SK-N-SH (cell line): ENCODE measurements at regions not wholly inside any gene's neighbourhood (a gene's known extent, or its start where the extent isn't known, plus 50 kb on each side); places are given as distances from the start of the nearest gene placed in this dataset.

Experiments used
- CTCF ChIA-PET: fragments of 300-600, 350-600 bp; formaldehyde crosslinking; extraction: SDS; loops from one replicate; lab custom pipeline; 2021; lab: Yijun Ruan, JAX
- POLR2A ChIA-PET: fragments of 350-600 bp; sonication (Branson Sonifier 250); formaldehyde crosslinking; extraction: SDS; loops from one replicate; lab custom pipeline; 2020; ENCODE audit warnings: antibody characterized with exemption, inconsistent platforms; lab: Yijun Ruan, JAX
- DNase-seq: peaks from one replicate; pipeline ENCODE4 v3.0.0; 2012
- H2AFZ ChIP-seq: fragments of 200-600 bp; sonication (generic); 2 replicates; pipeline ENCODE4 v1.8.1; 2016; ENCODE audit warnings: antibody characterized with exemption, mild to moderate bottlenecking, low read depth
- H3F3A ChIP-seq: fragments of 200-600 bp; sonication (generic); replicated peaks from 2 replicates; pipeline ENCODE3; 2016; ENCODE audit warnings: antibody characterized with exemption, mild to moderate bottlenecking; ENCODE audit not compliant: insufficient read depth
- H3K27ac ChIP-seq, 2 experiments: fragments of 200-500 bp in 1 of 2; fragments of 200-600 bp in 1 of 2; sonication (Bioruptor generic) in 1 of 2; sonication (generic), shearing (Covaris generic) in 1 of 2; 2 replicates each; pipeline versions ENCODE4 v1.5.1 to v1.6.1; 2014 to 2016; ENCODE audit warnings: low read depth in 2 of 2, inconsistent platforms in 1 of 2, low read length in 1 of 2, mild to moderate bottlenecking in 1 of 2, mixed read lengths in 1 of 2
- H3K27me3 ChIP-seq: fragments of 200-600 bp; sonication (generic), shearing (Covaris generic); 2 replicates; pipeline ENCODE4 v1.6.1; 2016; ENCODE audit warnings: mixed run types; ENCODE audit not compliant: insufficient read depth
- H3K36me3 ChIP-seq, 2 experiments: fragments of 200-500 bp in 1 of 2; fragments of 200-600 bp in 1 of 2; sonication (Bioruptor generic) in 1 of 2; sonication (generic) in 1 of 2; replicated peaks in 1 of 2; 2 replicates each; pipeline versions ENCODE3 to v1.5.1; 2014 to 2016; ENCODE audit warnings: low read length in 1 of 2, mild to moderate bottlenecking in 1 of 2; ENCODE audit not compliant: insufficient read depth in 2 of 2, control insufficient read depth in 1 of 2
- H3K4me1 ChIP-seq, 2 experiments: fragments of 200-500 bp in 1 of 2; fragments of 200-600 bp in 1 of 2; sonication (Bioruptor generic) in 1 of 2; sonication (generic), shearing (Covaris generic) in 1 of 2; 2 replicates each; pipeline versions ENCODE4 v1.5.1 to v1.6.1; 2014 to 2016; ENCODE audit warnings: low read depth in 1 of 2, low read length in 1 of 2, mixed run types in 1 of 2; ENCODE audit not compliant: insufficient read depth in 2 of 2, control insufficient read depth in 1 of 2
- H3K4me2 ChIP-seq: fragments of 200-600 bp; sonication (generic), shearing (Covaris generic); 2 replicates; pipeline ENCODE4 v1.6.1; 2017; ENCODE audit warnings: mixed run types
- H3K4me3 ChIP-seq, 2 experiments: fragments of 200-500 bp in 1 of 2; fragments of 200-600 bp in 1 of 2; sonication (Bioruptor generic) in 1 of 2; sonication (generic), shearing (Covaris generic) in 1 of 2; 2 replicates each; pipeline versions ENCODE4 v1.5.1 to v1.8.1; 2014 to 2016; ENCODE audit warnings: low read depth in 2 of 2, inconsistent platforms in 1 of 2, low read length in 1 of 2, mild to moderate bottlenecking in 1 of 2, mixed read lengths in 1 of 2, moderate library complexity in 1 of 2
- H3K79me2 ChIP-seq: fragments of 200-600 bp; sonication (generic); 2 replicates; pipeline ENCODE4 v1.8.1; 2017; ENCODE audit warnings: mild to moderate bottlenecking; ENCODE audit not compliant: insufficient read depth
- H3K9ac ChIP-seq: fragments of 200-600 bp; sonication (generic); 2 replicates; pipeline ENCODE4 v1.6.1; 2017; ENCODE audit warnings: mixed run types
- H3K9me2 ChIP-seq: fragments of 200-600 bp; sonication (generic); 2 replicates; pipeline ENCODE4 v1.6.1; 2017; ENCODE audit warnings: mixed run types
- H3K9me3 ChIP-seq: fragments of 200-600 bp; sonication (generic); 2 replicates; pipeline ENCODE4 v1.6.1; 2017; ENCODE audit warnings: mixed run types, mild to moderate bottlenecking, moderate library complexity
- H4K20me1 ChIP-seq: fragments of 200-600 bp; sonication (generic); 2 replicates; pipeline ENCODE4 v1.6.1; 2017; ENCODE audit warnings: mild to moderate bottlenecking, mixed run types; ENCODE audit not compliant: insufficient read depth
- FOXM1 ChIP-seq: IDR thresholded peaks from 2 replicates; pipeline ENCODE4 v1.4.0; 2012; ENCODE audit warnings: low read depth, mild to moderate bottlenecking
- GABPA ChIP-seq: IDR thresholded peaks from 2 replicates; pipeline ENCODE4 v1.4.0; 2012; ENCODE audit warnings: low read depth, mild to moderate bottlenecking
- POLR2AphosphoS5 ChIP-seq: IDR thresholded peaks from 2 replicates; pipeline ENCODE4 v1.6.1; 2012; ENCODE audit warnings: low read depth, low read length
- RFX5 ChIP-seq: IDR thresholded peaks from 2 replicates; pipeline ENCODE4 v1.6.1; 2012; ENCODE audit warnings: mild to moderate bottlenecking, improper control_type of control experiment, low read length
- YY1 ChIP-seq: IDR thresholded peaks from 2 replicates; pipeline ENCODE4 v1.4.0; 2012; ENCODE audit warnings: low read depth, mild to moderate bottlenecking
- WGBS: methylation state at CpG from one replicate; pipeline ENCODE4 v1.1.6; 2017; ENCODE audit warnings: low lambda C conversion rate; 5-methylcytosine and 5-hydroxymethylcytosine counted together
- TF ChIP-seq, protein P1 (sequence below): IDR thresholded peaks from 2 replicates; pipeline ENCODE4 v1.4.0; 2012; ENCODE audit warnings: low read depth, borderline replicate concordance
- TF ChIP-seq, protein P2 (sequence below): fragments of 150-350 bp; IDR thresholded peaks from 2 replicates; pipeline ENCODE4 v1.6.1; 2017; ENCODE audit warnings: antibody characterized with exemption, low read length, low read depth, borderline replicate concordance
- TF ChIP-seq, protein P3 (sequence below): IDR thresholded peaks from 2 replicates; pipeline ENCODE4 v1.4.0; 2012; ENCODE audit warnings: low read depth

DNA sequence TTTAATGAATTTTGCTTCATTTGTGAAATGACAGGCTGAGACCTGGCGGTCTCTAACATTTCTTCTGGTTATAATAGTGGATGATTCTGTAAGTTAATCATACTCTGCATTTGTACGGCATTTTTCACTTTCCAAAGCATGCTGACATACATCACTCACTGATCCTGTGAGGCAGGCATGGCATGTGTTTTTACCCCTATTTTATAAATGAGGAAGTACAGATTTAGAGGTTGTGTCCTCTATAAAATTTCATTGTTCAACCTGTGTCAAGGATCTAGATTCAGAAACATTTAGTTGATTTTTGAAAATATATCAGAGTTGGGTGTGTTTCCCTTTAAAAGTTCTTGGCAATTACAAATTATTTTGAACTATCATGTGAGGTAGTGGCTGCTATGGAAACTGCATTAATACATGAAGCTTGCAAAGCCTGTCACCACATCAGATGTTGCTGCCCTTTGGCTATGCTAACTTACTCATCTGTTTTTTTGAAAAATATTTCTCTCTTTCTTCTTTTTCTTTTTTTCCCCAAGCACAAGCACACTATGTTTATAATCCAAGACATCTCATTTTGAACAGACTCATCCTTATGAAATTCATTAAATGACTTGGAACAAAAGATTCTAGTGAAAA is 172.7 kb downstream of the GNAI1 start:
- POLR2A ChIA-PET, result no interaction called here
- WGBS, result 84% methylated on average over 2 of the region's 2 CpGs
- H3K4me3 ChIP-seq, result no peak overlapping the region
- CTCF ChIA-PET, result interaction anchor here (1.3 kb wide), 1 partner anchor 121 kb away, joined by 3 read pairs; no protein-coding TSS in a partner anchor
- H4K20me1 ChIP-seq, result no peaks in the 10 kb centered on the region
- no peaks in the 10 kb centered on the region for H3K36me3 ChIP-seq
- no peaks in the 10 kb centered on the region for H3K9me2 ChIP-seq
- H3K9ac ChIP-seq, result no peak overlapping the region
- peak; percentile 15 for DNase-seq
- no peaks in the 10 kb centered on the region for H3K27me3 ChIP-seq
- peak overlapping the region in 1 of 2 experiments; percentile 55; a peak in 2 of 4 replicates for H3K27ac ChIP-seq
- TF ChIP-seq GABPA (no peak), RFX5 (peak; percentile 62; the same call in 1 of the 2 replicates)
- TF ChIP-seq, protein P1, sequence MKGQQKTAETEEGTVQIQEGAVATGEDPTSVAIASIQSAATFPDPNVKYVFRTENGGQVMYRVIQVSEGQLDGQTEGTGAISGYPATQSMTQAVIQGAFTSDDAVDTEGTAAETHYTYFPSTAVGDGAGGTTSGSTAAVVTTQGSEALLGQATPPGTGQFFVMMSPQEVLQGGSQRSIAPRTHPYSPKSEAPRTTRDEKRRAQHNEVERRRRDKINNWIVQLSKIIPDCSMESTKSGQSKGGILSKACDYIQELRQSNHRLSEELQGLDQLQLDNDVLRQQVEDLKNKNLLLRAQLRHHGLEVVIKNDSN, result 0 out of 2 replicates have a peak, but pooled peaks have one; percentile 20
- H3K4me2 ChIP-seq, result no peak overlapping the region
- H2AFZ ChIP-seq, result no peak overlapping the region
- H3K79me2 ChIP-seq, result no peaks in the 10 kb centered on the region
- no peaks in the 10 kb centered on the region for H3K9me3 ChIP-seq
- H3K4me1 ChIP-seq, result peaks cover 6 to 7% of the 10 kb centered on the region in 2 experiments; a peak in 3 of 4 replicates
- peaks cover under 1% of the 10 kb centered on the region for H3F3A ChIP-seq

GRCh38 chr7:80303315-80303714 is 168.7 kb downstream of the GNAI1 start:
- no peak overlapping the region for H3K9ac ChIP-seq
- TF ChIP-seq, protein P2, sequence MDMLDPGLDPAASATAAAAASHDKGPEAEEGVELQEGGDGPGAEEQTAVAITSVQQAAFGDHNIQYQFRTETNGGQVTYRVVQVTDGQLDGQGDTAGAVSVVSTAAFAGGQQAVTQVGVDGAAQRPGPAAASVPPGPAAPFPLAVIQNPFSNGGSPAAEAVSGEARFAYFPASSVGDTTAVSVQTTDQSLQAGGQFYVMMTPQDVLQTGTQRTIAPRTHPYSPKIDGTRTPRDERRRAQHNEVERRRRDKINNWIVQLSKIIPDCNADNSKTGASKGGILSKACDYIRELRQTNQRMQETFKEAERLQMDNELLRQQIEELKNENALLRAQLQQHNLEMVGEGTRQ, result no peak
- TF ChIP-seq POLR2AphosphoS5 (no peak), FOXM1 (no peak), YY1 (no peak)
- TF ChIP-seq, protein P3, sequence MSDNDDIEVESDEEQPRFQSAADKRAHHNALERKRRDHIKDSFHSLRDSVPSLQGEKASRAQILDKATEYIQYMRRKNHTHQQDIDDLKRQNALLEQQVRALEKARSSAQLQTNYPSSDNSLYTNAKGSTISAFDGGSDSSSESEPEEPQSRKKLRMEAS, result no peak
- TF ChIP-seq, protein P1, result no peak
- CTCF ChIA-PET, result no interaction called here
- no peaks in the 10 kb centered on the region for H3K9me2 ChIP-seq
- H3K27ac ChIP-seq, result no peak overlapping the region
- H3K4me1 ChIP-seq, result peaks cover 0 to 4% of the 10 kb centered on the region in 2 experiments; a peak in 1 of 4 replicates
- no peak overlapping the region for H2AFZ ChIP-seq
- no peaks in the 10 kb centered on the region for H4K20me1 ChIP-seq
- no peak overlapping the region for H3K4me2 ChIP-seq
- no peaks in the 10 kb centered on the region for H3K9me3 ChIP-seq
- no peak overlapping the region for H3K4me3 ChIP-seq
- no peaks in the 10 kb centered on the region for H3K27me3 ChIP-seq
- no peaks in the 10 kb centered on the region for H3F3A ChIP-seq
- H3K36me3 ChIP-seq, result no peaks in the 10 kb centered on the region
- no peaks in the 10 kb centered on the region for H3K79me2 ChIP-seq
- no peak for DNase-seq
- 90% methylated on average over 2 of the region's 2 CpGs for WGBS
- POLR2A ChIA-PET, result no interaction called here
